ENCODE measurements at regions not wholly inside any gene's neighbourhood (a gene's known extent, or its start where the extent isn't known, plus 50 kb on each side); places are given as distances from the start of the nearest gene placed in this dataset.

GRCh38 chr14:53696217-53696965 lies 260.2 kb downstream of the BMP4 start:
- Histone ChIP-seq H3K4me2 (ENCODE audit: low read length) (no peak overlapping the region), H3K9me3 (ENCODE audit: control insufficient read depth, low read length) (no peaks in the 10 kb centered on the region), H3K4me1 (no peaks in the 10 kb centered on the region), H3K9ac (no peak overlapping the region), H3K27me3 (ENCODE audit: control insufficient read depth, insufficient read depth, low read length) (peaks cover 2% of the 10 kb centered on the region), H3K79me2 (no peaks in the 10 kb centered on the region), H3K27ac (no peak overlapping the region), H2AFZ (no peak overlapping the region), H3K36me3 (ENCODE audit: control insufficient read depth, insufficient read depth, low read length) (no peaks in the 10 kb centered on the region), H3K4me3 (ENCODE audit: low read depth, low read length) (no peak overlapping the region)
- TF ChIP-seq, protein P1, sequence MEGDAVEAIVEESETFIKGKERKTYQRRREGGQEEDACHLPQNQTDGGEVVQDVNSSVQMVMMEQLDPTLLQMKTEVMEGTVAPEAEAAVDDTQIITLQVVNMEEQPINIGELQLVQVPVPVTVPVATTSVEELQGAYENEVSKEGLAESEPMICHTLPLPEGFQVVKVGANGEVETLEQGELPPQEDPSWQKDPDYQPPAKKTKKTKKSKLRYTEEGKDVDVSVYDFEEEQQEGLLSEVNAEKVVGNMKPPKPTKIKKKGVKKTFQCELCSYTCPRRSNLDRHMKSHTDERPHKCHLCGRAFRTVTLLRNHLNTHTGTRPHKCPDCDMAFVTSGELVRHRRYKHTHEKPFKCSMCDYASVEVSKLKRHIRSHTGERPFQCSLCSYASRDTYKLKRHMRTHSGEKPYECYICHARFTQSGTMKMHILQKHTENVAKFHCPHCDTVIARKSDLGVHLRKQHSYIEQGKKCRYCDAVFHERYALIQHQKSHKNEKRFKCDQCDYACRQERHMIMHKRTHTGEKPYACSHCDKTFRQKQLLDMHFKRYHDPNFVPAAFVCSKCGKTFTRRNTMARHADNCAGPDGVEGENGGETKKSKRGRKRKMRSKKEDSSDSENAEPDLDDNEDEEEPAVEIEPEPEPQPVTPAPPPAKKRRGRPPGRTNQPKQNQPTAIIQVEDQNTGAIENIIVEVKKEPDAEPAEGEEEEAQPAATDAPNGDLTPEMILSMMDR (IDR thresholded peaks at IDR 0.05), result no peak

GRCh38 chr14:53695692-53696214 lies 260.9 kb downstream of the BMP4 start:
- H3K79me2 ChIP-seq, result no peaks in the 10 kb centered on the region
- H3K4me3 ChIP-seq (ENCODE audit: low read depth, low read length), result no peak overlapping the region
- H3K4me1 ChIP-seq, result no peaks in the 10 kb centered on the region
- H3K9me3 ChIP-seq (ENCODE audit: control insufficient read depth, low read length), result no peaks in the 10 kb centered on the region
- TF ChIP-seq, protein P1 (IDR thresholded peaks at IDR 0.05), result no peak
- H3K36me3 ChIP-seq (ENCODE audit: control insufficient read depth, insufficient read depth, low read length), result no peaks in the 10 kb centered on the region
- H3K4me2 ChIP-seq (ENCODE audit: low read length), result no peak overlapping the region
- H3K27me3 ChIP-seq (ENCODE audit: control insufficient read depth, insufficient read depth, low read length), result peaks cover 2% of the 10 kb centered on the region
- H3K9ac ChIP-seq, result no peak overlapping the region
- H3K27ac ChIP-seq, result no peak overlapping the region
- H2AFZ ChIP-seq, result no peak overlapping the region

- H3K27ac ChIP-seq, result no peak overlapping the region
- H3K79me2 ChIP-seq, result no peaks in the 10 kb centered on the region
- TF ChIP-seq, protein P1 (IDR thresholded peaks at IDR 0.05), result no peak
- H2AFZ ChIP-seq, result no peak overlapping the region
- no peaks in the 10 kb centered on the region for H3K9me3 ChIP-seq (ENCODE audit: control insufficient read depth, low read length)
- no peaks in the 10 kb centered on the region for H3K27me3 ChIP-seq (ENCODE audit: control insufficient read depth, insufficient read depth, low read length)
- no peak overlapping the region for H3K4me3 ChIP-seq (ENCODE audit: low read depth, low read length)
- H3K36me3 ChIP-seq (ENCODE audit: control insufficient read depth, insufficient read depth, low read length), result no peaks in the 10 kb centered on the region
- H3K4me2 ChIP-seq (ENCODE audit: low read length), result no peak overlapping the region
- no peaks in the 10 kb centered on the region for H3K4me1 ChIP-seq
- H3K9ac ChIP-seq, result no peak overlapping the region
These were observed 263.7 kb downstream of the BMP4 start for GRCh38 chr14:53692885-53693284.

- no peaks in the 10 kb centered on the region for H3K36me3 ChIP-seq (ENCODE audit: control insufficient read depth, insufficient read depth, low read length)
- TF ChIP-seq, protein P1 (IDR thresholded peaks at IDR 0.05), result no peak
These were observed 264.2 kb downstream of the BMP4 start for GRCh38 chr14:53692451-53692850.

GRCh38 chr14:53683229-53683628 lies 273.4 kb downstream of the BMP4 start:
- H3K9me3 ChIP-seq (ENCODE audit: control insufficient read depth, low read length), result no peaks in the 10 kb centered on the region
- no peak overlapping the region for H3K27ac ChIP-seq
- H3K4me3 ChIP-seq (ENCODE audit: low read depth, low read length), result no peak overlapping the region
- no peaks in the 10 kb centered on the region for H3K79me2 ChIP-seq
- H2AFZ ChIP-seq, result no peak overlapping the region
- TF ChIP-seq, protein P1 (IDR thresholded peaks at IDR 0.05), result no peak
- no peaks in the 10 kb centered on the region for H3K36me3 ChIP-seq (ENCODE audit: control insufficient read depth, insufficient read depth, low read length)
- H3K4me1 ChIP-seq, result no peaks in the 10 kb centered on the region
- H3K4me2 ChIP-seq (ENCODE audit: low read length), result no peak overlapping the region
- H3K27me3 ChIP-seq (ENCODE audit: control insufficient read depth, insufficient read depth, low read length), result no peaks in the 10 kb centered on the region
- H3K9ac ChIP-seq, result no peak overlapping the region

More at GRCh38 chr14:53692451-53692850, 264.2 kb downstream of the BMP4 start:
- Histone ChIP-seq H3K27ac (no peak overlapping the region), H3K27me3 (ENCODE audit: control insufficient read depth, insufficient read depth, low read length) (no peaks in the 10 kb centered on the region), H3K4me2 (ENCODE audit: low read length) (no peak overlapping the region), H3K4me1 (no peaks in the 10 kb centered on the region), H3K9me3 (ENCODE audit: control insufficient read depth, low read length) (no peaks in the 10 kb centered on the region), H2AFZ (no peak overlapping the region), H3K79me2 (no peaks in the 10 kb centered on the region), H3K9ac (no peak overlapping the region), H3K4me3 (ENCODE audit: low read depth, low read length) (no peak overlapping the region)
